ENCODE measurements at regions not wholly inside any gene's neighbourhood (a gene's known extent, or its start where the extent isn't known, plus 50 kb on each side); places are given as distances from the start of the nearest gene placed in this dataset.

DNA sequence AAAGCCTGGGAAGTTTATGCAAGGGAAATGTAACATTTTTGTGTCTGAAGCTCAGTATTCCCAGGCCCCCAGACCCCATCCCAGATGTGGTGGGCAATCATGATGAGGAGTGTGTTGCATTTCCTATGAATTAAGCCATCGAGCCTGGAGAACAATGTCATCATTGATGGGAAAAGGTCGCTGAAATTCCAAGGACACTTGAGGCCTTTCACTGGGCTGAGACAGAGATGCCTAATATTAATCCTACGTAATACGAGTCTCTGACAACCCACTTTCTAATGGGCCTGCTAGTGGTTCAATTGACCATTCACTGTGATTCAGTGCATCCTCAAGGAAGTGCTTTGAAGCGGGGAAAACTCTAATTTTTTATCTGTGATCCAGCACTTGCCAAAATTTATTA is 291.6 kb downstream of the PLPP3 start:
- Histone ChIP-seq H3K27ac (no peak overlapping the region), H3K27me3 (no peaks in the 10 kb centered on the region), H3K9me3 (no peaks in the 10 kb centered on the region), H3K4me3 (no peak overlapping the region), H3K4me1 (ENCODE audit: insufficient read depth) (peaks cover 2% of the 10 kb centered on the region), H3K36me3 (no peaks in the 10 kb centered on the region)
- no peak for DNase-seq
- TF ChIP-seq, protein P1, sequence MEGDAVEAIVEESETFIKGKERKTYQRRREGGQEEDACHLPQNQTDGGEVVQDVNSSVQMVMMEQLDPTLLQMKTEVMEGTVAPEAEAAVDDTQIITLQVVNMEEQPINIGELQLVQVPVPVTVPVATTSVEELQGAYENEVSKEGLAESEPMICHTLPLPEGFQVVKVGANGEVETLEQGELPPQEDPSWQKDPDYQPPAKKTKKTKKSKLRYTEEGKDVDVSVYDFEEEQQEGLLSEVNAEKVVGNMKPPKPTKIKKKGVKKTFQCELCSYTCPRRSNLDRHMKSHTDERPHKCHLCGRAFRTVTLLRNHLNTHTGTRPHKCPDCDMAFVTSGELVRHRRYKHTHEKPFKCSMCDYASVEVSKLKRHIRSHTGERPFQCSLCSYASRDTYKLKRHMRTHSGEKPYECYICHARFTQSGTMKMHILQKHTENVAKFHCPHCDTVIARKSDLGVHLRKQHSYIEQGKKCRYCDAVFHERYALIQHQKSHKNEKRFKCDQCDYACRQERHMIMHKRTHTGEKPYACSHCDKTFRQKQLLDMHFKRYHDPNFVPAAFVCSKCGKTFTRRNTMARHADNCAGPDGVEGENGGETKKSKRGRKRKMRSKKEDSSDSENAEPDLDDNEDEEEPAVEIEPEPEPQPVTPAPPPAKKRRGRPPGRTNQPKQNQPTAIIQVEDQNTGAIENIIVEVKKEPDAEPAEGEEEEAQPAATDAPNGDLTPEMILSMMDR (IDR thresholded peaks at IDR 0.05), result no peak
- TF ChIP-seq POLR2A (IDR thresholded peaks at IDR 0.05), result no peak
- no peak for TF ChIP-seq EP300 (IDR thresholded peaks at IDR 0.05)
- WGBS, 3 donors, result 90 to 96% (median 93%) methylated on average over 5 of the region's 5 CpGs
- intact Hi-C loops (cut with DNase I), result no loop called here

DNA sequence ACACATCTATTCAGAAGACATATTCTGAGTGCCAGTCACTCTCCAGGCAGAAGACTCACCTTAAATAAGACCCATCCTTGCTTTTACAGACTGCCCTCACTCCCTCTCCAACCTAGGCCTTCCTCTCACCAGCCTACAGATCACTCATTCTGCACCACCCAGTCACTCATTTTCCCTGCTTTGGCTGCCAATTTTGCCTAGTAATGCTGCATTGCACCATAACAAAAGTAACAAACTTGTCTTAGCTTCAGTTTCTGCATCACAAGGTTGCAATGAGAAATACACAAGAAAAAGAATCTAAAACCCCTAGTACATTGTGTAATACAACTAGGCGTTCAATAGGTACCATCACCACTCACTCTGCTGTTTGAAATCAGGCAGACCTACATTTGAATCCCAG is 292.4 kb downstream of the PLPP3 start:
- H3K27ac ChIP-seq, result no peak overlapping the region
- no peak for DNase-seq
- intact Hi-C loops (cut with DNase I), result no loop called here
- H3K36me3 ChIP-seq, result no peaks in the 10 kb centered on the region
- H3K4me1 ChIP-seq (ENCODE audit: insufficient read depth), result peaks cover 2% of the 10 kb centered on the region
- H3K27me3 ChIP-seq, result no peaks in the 10 kb centered on the region
- TF ChIP-seq, protein P1 (IDR thresholded peaks at IDR 0.05), result no peak
- TF ChIP-seq POLR2A (IDR thresholded peaks at IDR 0.05), result no peak
- no peak for TF ChIP-seq EP300 (IDR thresholded peaks at IDR 0.05)
- 98 to 100% (median 100%) methylated on average over 1 of the region's 1 CpG for WGBS, 3 donors
- no peak overlapping the region for H3K4me3 ChIP-seq
- H3K9me3 ChIP-seq, result no peaks in the 10 kb centered on the region

GRCh38 chr1:56286506-56286905 is 292.9 kb downstream of the PLPP3 start:
- DNase-seq, result no peak
- H3K9me3 ChIP-seq, result no peaks in the 10 kb centered on the region
- H3K36me3 ChIP-seq, result no peaks in the 10 kb centered on the region
- TF ChIP-seq, protein P1 (IDR thresholded peaks at IDR 0.05), result no peak
- peaks cover 2% of the 10 kb centered on the region for H3K4me1 ChIP-seq (ENCODE audit: insufficient read depth)
- no peak overlapping the region for H3K27ac ChIP-seq
- H3K27me3 ChIP-seq, result no peaks in the 10 kb centered on the region
- H3K4me3 ChIP-seq, result no peak overlapping the region
- intact Hi-C loops (cut with DNase I), result no loop called here

DNA sequence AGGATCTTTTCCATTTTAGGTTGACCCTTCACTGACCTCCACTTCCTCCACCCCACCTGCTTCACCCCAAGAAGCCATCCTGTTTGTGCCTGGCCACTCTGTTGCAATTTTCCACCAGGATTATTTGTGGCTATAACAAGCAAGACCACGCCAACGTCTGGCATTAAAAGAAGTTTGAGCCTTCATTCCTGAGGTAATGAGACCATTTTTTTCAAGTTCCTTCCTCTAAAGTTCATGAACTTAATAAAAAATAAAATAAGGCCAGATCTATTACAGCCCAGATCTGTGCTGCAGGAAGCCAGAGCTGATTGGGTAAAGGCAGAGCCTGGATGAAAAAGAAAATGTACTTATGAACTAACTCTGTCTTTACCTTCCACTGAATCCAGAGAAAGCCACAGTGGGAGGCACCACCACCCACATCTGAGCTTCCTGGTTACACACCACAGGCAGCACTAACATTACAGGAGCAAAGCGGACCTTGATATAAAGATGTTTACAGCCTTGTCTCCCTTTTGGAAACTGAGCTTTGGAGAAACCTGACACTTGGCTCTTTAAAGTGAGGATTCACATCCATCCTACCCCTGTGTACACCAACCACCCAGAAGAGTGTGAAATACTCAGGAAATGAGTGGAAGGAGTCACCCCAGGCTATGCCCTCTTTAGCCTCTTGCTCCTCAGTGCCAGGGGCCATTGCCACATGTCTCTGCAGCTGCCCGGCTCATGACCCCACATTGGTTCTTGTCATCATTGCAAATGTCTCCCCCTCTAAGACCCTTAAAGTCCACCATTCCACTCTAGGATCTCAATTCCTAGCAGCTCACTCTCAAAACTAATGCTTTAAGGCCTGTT is 293.6 kb downstream of the PLPP3 start:
- DNase-seq, result no peak
- no peaks in the 10 kb centered on the region for H3K9me3 ChIP-seq
- H3K4me1 ChIP-seq (ENCODE audit: insufficient read depth), result no peaks in the 10 kb centered on the region
- intact Hi-C loops (cut with DNase I), result no loop called here
- 70 to 88% (median 76%) methylated on average over 4 of the region's 4 CpGs for WGBS, 3 donors
- TF ChIP-seq EP300 (IDR thresholded peaks at IDR 0.05) (no peak), POLR2A (IDR thresholded peaks at IDR 0.05) (no peak)
- no peak overlapping the region for H3K27ac ChIP-seq
- H3K27me3 ChIP-seq, result no peaks in the 10 kb centered on the region
- no peaks in the 10 kb centered on the region for H3K36me3 ChIP-seq
- H3K4me3 ChIP-seq, result no peak overlapping the region

- Histone ChIP-seq H3K4me3 (no peak overlapping the region), H3K27ac (no peak overlapping the region), H3K9me3 (no peaks in the 10 kb centered on the region), H3K36me3 (no peaks in the 10 kb centered on the region), H3K27me3 (no peaks in the 10 kb centered on the region), H3K4me1 (ENCODE audit: insufficient read depth) (no peaks in the 10 kb centered on the region)
- intact Hi-C loops (cut with DNase I), result no loop called here
- DNase-seq, result peak in 1 of 5 donors; percentile 18
- TF ChIP-seq POLR2A (IDR thresholded peaks at IDR 0.05) (no peak), EP300 (IDR thresholded peaks at IDR 0.05) (no peak)
- TF ChIP-seq, protein P1 (IDR thresholded peaks at IDR 0.05), result no peak
- 17 to 23% (median 19%) methylated on average over 3 of the region's 3 CpGs for WGBS, 3 donors
Measured at GRCh38 chr1:56284928-56285327, 294.4 kb downstream of the PLPP3 start.

All from ovary (tissue), 7 donors.